ENCODE measurements at regions not wholly inside any gene's neighbourhood (a gene's known extent, or its start where the extent isn't known, plus 50 kb on each side); places are given as distances from the start of the nearest gene placed in this dataset.

GRCh38 chr2:88810017-88810416 is 118.5 kb downstream of the RPIA start:
- TF ChIP-seq, protein P1, sequence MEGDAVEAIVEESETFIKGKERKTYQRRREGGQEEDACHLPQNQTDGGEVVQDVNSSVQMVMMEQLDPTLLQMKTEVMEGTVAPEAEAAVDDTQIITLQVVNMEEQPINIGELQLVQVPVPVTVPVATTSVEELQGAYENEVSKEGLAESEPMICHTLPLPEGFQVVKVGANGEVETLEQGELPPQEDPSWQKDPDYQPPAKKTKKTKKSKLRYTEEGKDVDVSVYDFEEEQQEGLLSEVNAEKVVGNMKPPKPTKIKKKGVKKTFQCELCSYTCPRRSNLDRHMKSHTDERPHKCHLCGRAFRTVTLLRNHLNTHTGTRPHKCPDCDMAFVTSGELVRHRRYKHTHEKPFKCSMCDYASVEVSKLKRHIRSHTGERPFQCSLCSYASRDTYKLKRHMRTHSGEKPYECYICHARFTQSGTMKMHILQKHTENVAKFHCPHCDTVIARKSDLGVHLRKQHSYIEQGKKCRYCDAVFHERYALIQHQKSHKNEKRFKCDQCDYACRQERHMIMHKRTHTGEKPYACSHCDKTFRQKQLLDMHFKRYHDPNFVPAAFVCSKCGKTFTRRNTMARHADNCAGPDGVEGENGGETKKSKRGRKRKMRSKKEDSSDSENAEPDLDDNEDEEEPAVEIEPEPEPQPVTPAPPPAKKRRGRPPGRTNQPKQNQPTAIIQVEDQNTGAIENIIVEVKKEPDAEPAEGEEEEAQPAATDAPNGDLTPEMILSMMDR (conservative IDR thresholded peaks at IDR 0.05; ENCODE audit: low read depth, low read length): no peak
- no peak for TF ChIP-seq EZH2 (IDR thresholded peaks at IDR 0.05; ENCODE audit: borderline replicate concordance, low read depth, low read length, poor library complexity, severe bottlenecking)

Data from A673 (cell line).